Activated CD4-positive, alpha-beta memory T cell treated with anti-CD3 and anti-CD28 coated beads, Interleukin-2, amount 10 ng/mL, durations not matched to agents 7 days and 5 days (primary cell): ENCODE measurements at regions not wholly inside any gene's neighbourhood (a gene's known extent, or its start where the extent isn't known, plus 50 kb on each side); places are given as distances from the start of the nearest gene placed in this dataset.

ENCODE experiments used
- CTCF ChIA-PET: fragments of 350-600 bp; sonication (Branson Sonifier 250); formaldehyde crosslinking; loops from one replicate; lab custom pipeline; 2021; ENCODE audit warnings: antibody characterized with exemption, inconsistent platforms; lab: Charles Lee
- POLR2A ChIA-PET: fragments of 350-600 bp; sonication (Branson Sonifier 250); formaldehyde crosslinking; loops from one replicate; lab custom pipeline; 2021; ENCODE audit warnings: antibody characterized with exemption; lab: Charles Lee
- DNase-seq: peaks from one replicate; pipeline ENCODE4 v3.0.0-alpha.2; 2020
- H3K27ac Mint-ChIP-seq: one replicate; pipeline ENCODE4 v1.8.0; 2021; ENCODE audit warnings: mild to moderate bottlenecking, mixed read lengths
- H3K27me3 Mint-ChIP-seq: one replicate; pipeline ENCODE4 v1.8.0; 2021; ENCODE audit warnings: mixed read lengths
- H3K36me3 Mint-ChIP-seq: one replicate; pipeline ENCODE4 v1.8.0; 2021; ENCODE audit warnings: low read depth, mixed read lengths
- H3K4me1 Mint-ChIP-seq: one replicate; pipeline ENCODE4 v1.8.0; 2021; ENCODE audit warnings: mixed read lengths
- H3K4me3 Mint-ChIP-seq: one replicate; pipeline ENCODE4 v1.8.0; 2021; ENCODE audit warnings: mild to moderate bottlenecking, mixed read lengths
- H3K9me3 Mint-ChIP-seq: one replicate; pipeline ENCODE4 v1.8.0; 2021; ENCODE audit warnings: mixed read lengths

DNA sequence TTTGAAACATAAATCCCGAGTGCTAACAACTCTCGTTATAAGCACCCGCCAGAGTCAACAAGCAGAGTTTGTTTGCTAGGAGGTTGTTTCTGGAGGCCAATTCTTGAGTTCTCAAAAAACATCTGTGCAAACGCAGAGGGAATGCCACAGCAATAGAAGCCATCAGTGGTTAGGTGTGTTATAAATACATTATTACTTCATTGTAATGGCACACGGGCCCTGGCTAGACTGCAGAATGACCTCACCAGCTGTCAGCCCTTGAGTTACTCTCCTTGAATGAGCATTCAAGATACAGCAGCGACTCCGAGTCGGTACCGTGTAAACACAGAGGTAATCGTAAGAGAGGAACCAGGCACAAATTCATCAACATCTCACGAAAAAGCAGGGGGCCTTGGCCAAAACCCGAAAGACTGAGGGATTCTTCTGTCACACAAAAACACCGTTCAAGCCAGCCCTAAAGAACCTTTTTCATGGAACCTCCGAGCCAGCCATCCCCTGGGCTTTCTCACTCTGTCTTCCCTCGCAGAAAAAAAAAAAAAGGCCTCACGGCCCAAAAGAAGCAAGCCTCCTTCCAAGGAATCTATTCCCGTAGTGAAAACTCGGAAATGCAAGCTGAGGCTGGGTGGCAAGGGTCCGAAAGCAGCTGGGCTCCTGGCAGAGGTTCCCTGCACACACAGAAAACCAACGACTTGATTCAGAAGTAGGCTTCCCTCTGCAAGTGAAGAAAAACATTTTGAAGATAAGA is 133.7 kb upstream of the MEIS1 start:
- H3K4me1 Mint-ChIP-seq: no peaks in the 10 kb centered on the region
- no peak overlapping the region for H3K27ac Mint-ChIP-seq

DNA sequence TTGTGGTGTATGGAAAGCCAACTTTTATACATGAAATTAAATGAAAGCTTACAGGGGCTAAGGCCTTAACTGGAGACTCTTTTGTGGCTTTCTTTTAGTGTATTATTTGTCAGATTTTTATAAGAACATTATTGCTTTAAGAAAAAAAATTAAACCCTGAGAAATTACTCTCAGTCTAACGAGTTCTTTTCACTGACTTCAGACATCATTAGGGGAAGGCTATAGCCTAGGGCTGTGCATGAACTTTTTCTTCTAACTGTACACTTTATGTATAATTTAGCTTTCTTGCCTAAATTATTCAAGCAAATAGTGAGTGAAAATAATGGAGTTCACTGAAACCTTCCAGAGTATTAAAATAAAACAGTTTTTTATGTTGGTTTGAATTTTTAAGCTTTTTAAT is 151.1 kb upstream of the MEIS1 start:
- ChIA-PET POLR2A (no interaction called here), CTCF (no interaction called here)
- Mint-ChIP-seq H3K4me1 (no peaks in the 10 kb centered on the region), H3K4me3 (no peak overlapping the region), H3K9me3 (no peaks in the 10 kb centered on the region), H3K36me3 (no peaks in the 10 kb centered on the region), H3K27me3 (no peaks in the 10 kb centered on the region), H3K27ac (no peak overlapping the region)
- DNase-seq: no peak

More for the DNA sequence above, 133.7 kb upstream of the MEIS1 start:
- ChIA-PET CTCF (no interaction called here), POLR2A (no interaction called here)
- Mint-ChIP-seq H3K36me3 (no peaks in the 10 kb centered on the region), H3K27me3 (no peaks in the 10 kb centered on the region), H3K4me3 (no peak overlapping the region), H3K9me3 (peaks cover 7% of the 10 kb centered on the region)
- DNase-seq: no peak

DNA sequence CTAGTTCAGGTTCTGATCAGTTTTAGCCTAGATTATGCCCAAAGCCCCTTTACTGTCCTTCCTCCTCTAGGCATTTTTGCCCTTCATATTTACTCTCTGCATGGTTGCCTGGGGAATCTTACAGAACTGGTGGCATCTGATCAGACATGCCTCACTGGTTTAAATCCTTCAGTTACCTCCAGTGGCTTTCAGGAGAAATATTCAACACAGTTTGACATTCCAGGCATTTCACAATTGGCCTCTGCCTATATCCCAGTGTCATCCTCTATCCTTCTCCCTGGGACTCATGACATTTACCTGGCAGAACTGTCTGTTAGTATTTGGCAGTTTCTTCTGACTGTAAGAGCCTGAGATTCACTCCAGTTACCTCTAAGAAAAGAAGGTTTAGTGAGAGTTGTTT is 152.9 kb upstream of the MEIS1 start:
- Mint-ChIP-seq H3K4me1 (no peaks in the 10 kb centered on the region), H3K27ac (no peak overlapping the region), H3K36me3 (no peaks in the 10 kb centered on the region), H3K9me3 (no peaks in the 10 kb centered on the region), H3K27me3 (no peaks in the 10 kb centered on the region), H3K4me3 (no peak overlapping the region)
- no peak for DNase-seq
- ChIA-PET POLR2A (no interaction called here), CTCF (no interaction called here)

DNA sequence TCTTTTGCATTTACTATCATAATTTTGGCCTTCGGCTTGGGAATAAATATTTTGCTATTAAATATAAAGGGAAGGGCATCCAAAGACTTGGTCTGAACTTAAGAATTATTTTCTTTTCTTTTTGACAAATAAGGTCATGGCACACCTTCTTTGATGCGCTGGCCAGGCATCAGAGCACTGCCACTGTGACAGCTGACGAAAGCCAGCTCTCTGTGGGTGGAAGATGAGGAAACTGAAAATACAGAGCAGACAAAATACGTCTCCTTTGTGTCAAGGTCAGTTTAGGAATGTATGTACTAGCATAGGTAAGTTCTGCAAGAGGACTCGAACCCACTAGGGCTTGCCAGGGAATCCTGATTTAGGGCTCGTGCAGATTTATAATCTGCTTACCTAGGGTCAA is 155.9 kb upstream of the MEIS1 start:
- Mint-ChIP-seq H3K9me3 (no peaks in the 10 kb centered on the region), H3K4me3 (no peak overlapping the region), H3K27ac (no peak overlapping the region), H3K4me1 (no peaks in the 10 kb centered on the region), H3K27me3 (no peaks in the 10 kb centered on the region), H3K36me3 (no peaks in the 10 kb centered on the region)
- no peak for DNase-seq
- ChIA-PET POLR2A (no interaction called here), CTCF (no interaction called here)

DNA sequence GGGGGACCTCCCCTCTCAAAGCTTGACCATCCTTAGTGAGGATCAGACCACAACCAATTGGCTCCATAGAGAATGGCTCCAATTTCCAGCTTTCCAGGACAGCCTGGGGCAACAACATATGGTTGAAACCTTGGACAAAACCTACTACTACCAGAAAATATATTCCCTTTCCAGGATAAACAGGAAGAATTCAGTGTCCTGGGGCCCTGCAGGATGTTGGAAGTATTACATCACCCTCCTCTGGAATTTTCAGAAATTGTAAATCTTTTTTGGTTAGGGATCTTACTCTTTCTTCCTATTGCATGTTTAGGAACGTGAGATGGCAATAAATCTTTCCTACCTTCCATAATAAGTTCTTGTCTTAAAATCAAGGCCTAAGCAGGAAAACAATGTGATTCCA is 158.9 kb upstream of the MEIS1 start:
- H3K4me3 Mint-ChIP-seq: no peak overlapping the region
- no peaks in the 10 kb centered on the region for H3K9me3 Mint-ChIP-seq
- CTCF ChIA-PET: interaction anchor here (0.6 kb wide), 1 partner anchor 651 kb away, joined by 3 read pairs; no protein-coding TSS in a partner anchor
- no peak overlapping the region for H3K27ac Mint-ChIP-seq
- no peaks in the 10 kb centered on the region for H3K36me3 Mint-ChIP-seq
- POLR2A ChIA-PET: no interaction called here
- H3K4me1 Mint-ChIP-seq: no peaks in the 10 kb centered on the region
- DNase-seq: no peak
- H3K27me3 Mint-ChIP-seq: no peaks in the 10 kb centered on the region

DNA sequence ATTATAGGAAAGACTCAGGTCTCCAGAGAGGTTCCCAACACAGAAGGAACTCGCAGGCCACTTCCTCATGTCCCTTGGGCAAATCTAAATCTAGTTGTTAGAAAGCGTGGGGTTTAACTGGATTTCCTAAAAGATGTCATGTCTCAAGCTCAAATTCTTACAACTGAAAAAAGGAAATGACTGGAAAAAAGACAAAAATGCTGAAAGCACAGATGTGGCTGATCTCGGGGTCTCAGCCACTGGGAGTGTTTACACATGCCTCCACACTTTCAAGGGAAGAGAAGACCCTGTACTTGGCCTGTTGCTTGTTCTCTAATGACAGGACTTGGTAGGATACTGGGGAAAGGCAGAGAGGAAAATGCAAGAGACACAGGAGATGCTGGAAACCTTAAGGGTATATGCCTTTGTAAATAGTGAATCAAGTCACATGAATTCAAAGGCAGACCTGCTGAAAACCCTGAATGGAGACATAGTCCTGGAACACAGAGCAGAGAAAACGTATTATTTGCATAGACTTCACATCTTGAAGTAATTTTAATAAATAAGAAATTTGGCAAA is 160.9 kb upstream of the MEIS1 start:
- H3K27me3 Mint-ChIP-seq: no peaks in the 10 kb centered on the region
- H3K4me1 Mint-ChIP-seq: no peaks in the 10 kb centered on the region
- H3K9me3 Mint-ChIP-seq: no peaks in the 10 kb centered on the region
- CTCF ChIA-PET: no interaction called here
- no peak overlapping the region for H3K4me3 Mint-ChIP-seq
- POLR2A ChIA-PET: no interaction called here
- no peak overlapping the region for H3K27ac Mint-ChIP-seq
- no peaks in the 10 kb centered on the region for H3K36me3 Mint-ChIP-seq
- DNase-seq: no peak

DNA sequence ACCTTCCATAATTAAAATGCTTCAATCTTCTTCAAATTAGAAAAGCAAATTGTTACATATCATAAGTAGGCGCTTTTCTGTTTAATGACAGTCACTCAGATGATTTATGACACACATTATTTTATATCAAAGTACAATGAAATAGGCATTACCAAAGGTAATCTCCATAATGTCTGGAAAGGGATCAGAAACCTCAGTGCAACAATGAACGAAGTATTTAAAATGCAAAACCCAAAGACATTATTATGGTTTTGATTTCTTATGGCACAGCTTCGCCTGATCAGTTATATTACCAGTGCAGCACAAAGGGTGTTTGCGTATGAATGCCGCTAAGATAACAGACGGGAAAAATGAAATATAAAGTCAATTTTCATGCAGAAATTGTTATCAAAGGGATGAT is 162.2 kb upstream of the MEIS1 start:
- H3K27ac Mint-ChIP-seq: no peak overlapping the region
- H3K4me1 Mint-ChIP-seq: no peaks in the 10 kb centered on the region
- no peak overlapping the region for H3K4me3 Mint-ChIP-seq
- ChIA-PET CTCF (no interaction called here), POLR2A (no interaction called here)
- no peak for DNase-seq
- H3K27me3 Mint-ChIP-seq: no peaks in the 10 kb centered on the region
- H3K36me3 Mint-ChIP-seq: no peaks in the 10 kb centered on the region
- no peaks in the 10 kb centered on the region for H3K9me3 Mint-ChIP-seq

DNA sequence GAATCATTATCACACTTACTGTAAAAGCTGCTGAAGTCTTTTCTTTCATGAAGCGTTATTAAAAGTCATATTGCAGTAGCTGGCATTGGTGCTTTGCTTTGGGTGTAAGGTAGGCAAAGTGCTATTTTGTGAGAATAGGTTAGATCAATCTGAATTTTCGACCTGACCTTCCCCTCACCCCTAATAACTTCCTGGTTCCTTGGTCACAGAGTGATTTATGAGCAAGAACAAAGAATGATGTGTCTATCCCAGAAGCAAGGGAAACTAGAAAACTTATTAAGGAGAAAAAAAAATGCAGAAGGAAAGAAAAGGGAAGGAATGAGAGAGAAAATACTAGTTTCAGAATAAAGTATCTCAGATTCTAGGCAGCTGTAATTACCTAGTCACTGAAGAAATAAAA is 163.1 kb upstream of the MEIS1 start:
- Mint-ChIP-seq H3K4me1 (no peaks in the 10 kb centered on the region), H3K27ac (no peak overlapping the region), H3K4me3 (no peak overlapping the region), H3K9me3 (no peaks in the 10 kb centered on the region), H3K27me3 (no peaks in the 10 kb centered on the region), H3K36me3 (no peaks in the 10 kb centered on the region)
- DNase-seq: no peak
- ChIA-PET CTCF (no interaction called here), POLR2A (no interaction called here)

DNA sequence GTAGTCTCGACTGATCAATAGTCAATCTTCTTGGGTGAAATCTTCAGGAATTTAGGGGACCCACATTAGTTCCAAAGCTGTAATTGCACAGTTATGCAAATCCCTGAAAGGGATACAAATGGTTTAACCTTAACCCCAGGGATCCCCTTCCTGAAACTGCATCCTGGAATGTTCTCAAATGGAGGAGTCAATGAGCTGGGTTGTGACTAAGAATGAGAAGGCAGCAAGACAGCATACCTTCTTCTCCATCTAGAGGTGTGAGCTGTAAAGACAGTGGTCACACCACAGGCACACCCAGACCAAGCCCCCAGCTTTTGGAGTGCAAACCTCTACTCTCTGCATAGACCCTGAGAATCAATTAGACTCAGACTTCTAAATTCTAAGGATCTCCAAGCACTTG is 164.7 kb upstream of the MEIS1 start:
- Mint-ChIP-seq H3K9me3 (no peaks in the 10 kb centered on the region), H3K4me1 (no peaks in the 10 kb centered on the region), H3K27ac (no peak overlapping the region), H3K36me3 (no peaks in the 10 kb centered on the region), H3K4me3 (no peak overlapping the region), H3K27me3 (no peaks in the 10 kb centered on the region)
- ChIA-PET POLR2A (no interaction called here), CTCF (no interaction called here)
- no peak for DNase-seq

DNA sequence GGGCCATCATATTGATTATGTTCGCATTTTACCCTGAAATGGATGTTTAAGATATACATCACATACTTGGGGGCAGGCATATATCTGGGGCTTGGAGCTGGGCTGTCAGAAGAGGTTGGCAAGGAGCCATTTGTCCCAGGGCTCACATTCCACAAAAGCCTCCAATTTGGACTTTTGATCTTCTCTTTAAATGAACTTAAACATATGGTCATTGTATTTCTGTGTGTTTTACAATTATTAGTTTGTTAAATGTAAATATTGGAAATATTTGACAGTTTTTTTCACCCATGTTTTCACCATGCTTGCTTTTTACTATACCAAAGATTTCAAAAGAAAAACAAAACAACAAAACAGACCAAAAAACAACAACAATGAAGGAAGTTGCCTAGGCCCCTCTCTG is 165.8 kb upstream of the MEIS1 start:
- CTCF ChIA-PET: no interaction called here
- no peaks in the 10 kb centered on the region for H3K9me3 Mint-ChIP-seq
- H3K27me3 Mint-ChIP-seq: no peaks in the 10 kb centered on the region
- no peak for DNase-seq
- H3K4me1 Mint-ChIP-seq: no peaks in the 10 kb centered on the region
- no peaks in the 10 kb centered on the region for H3K36me3 Mint-ChIP-seq
- no peak overlapping the region for H3K27ac Mint-ChIP-seq
- POLR2A ChIA-PET: no interaction called here
- H3K4me3 Mint-ChIP-seq: no peak overlapping the region

DNA sequence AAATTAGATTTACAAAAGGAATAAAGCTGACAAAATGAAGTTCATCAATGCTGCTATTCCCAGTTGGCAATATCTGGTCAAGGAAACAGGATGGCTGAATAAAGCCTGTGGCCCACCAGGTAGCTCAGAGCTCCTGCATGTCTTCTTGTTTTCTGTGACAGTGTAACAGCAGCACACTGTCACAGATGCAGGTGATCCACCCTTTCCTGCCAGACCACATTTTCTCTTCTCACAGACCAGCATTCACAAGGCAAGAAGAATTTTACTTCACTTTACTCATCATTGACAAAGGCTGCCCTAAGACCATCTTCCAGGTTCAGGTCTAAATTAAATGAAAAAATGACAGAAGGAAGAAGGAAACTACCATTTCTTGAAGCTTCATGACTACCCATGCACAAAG is 166.2 kb upstream of the MEIS1 start:
- H3K9me3 Mint-ChIP-seq: no peaks in the 10 kb centered on the region
- H3K27ac Mint-ChIP-seq: no peak overlapping the region
- no peaks in the 10 kb centered on the region for H3K27me3 Mint-ChIP-seq
- no peaks in the 10 kb centered on the region for H3K36me3 Mint-ChIP-seq
- no peaks in the 10 kb centered on the region for H3K4me1 Mint-ChIP-seq
- ChIA-PET CTCF (no interaction called here), POLR2A (no interaction called here)
- DNase-seq: no peak
- no peak overlapping the region for H3K4me3 Mint-ChIP-seq

DNA sequence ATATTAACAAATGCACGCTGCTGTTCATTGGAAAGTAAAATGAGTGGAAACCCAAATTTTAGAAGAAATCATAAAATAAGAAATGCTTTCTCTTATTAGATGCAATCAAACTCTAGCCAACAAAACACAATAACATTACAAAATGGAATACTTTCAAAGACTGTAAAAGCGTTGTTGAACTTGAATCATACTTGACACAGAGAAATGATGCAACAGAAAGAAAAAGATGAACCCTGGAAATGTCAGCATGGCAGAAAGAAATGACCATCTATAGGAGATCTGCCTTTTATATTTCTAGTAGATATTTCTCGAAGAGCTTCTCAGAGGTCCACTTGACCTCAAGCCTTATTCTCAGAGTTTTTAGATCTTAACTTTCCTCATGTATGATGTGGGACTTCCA is 170.6 kb upstream of the MEIS1 start:
- Mint-ChIP-seq H3K27me3 (no peaks in the 10 kb centered on the region), H3K4me1 (no peaks in the 10 kb centered on the region), H3K27ac (no peak overlapping the region), H3K9me3 (no peaks in the 10 kb centered on the region), H3K36me3 (no peaks in the 10 kb centered on the region), H3K4me3 (no peak overlapping the region)
- ChIA-PET POLR2A (no interaction called here), CTCF (no interaction called here)
- no peak for DNase-seq

DNA sequence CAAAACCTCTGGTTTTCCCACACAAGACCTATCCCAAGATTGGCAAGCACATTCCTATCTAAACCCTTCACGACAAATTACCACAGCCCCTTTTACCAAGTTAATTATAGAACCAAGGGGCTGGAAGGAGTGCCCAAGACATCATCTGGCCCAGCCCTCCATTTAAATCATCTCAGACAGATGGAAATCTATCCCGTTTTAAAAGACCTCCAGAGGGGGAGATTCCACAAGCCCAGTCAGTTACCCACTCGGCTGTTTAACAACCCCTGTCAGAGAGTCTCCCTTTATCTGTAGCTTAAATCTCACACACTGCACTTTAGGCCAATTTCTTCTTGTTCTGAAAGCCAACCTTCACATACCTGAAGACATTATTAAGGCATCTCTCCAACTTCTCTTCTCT is 179.1 kb upstream of the MEIS1 start:
- no peak for DNase-seq
- no peaks in the 10 kb centered on the region for H3K36me3 Mint-ChIP-seq
- no peak overlapping the region for H3K27ac Mint-ChIP-seq
- ChIA-PET POLR2A (no interaction called here), CTCF (no interaction called here)
- no peak overlapping the region for H3K4me3 Mint-ChIP-seq
- H3K27me3 Mint-ChIP-seq: no peaks in the 10 kb centered on the region
- H3K9me3 Mint-ChIP-seq: no peaks in the 10 kb centered on the region
- no peaks in the 10 kb centered on the region for H3K4me1 Mint-ChIP-seq

DNA sequence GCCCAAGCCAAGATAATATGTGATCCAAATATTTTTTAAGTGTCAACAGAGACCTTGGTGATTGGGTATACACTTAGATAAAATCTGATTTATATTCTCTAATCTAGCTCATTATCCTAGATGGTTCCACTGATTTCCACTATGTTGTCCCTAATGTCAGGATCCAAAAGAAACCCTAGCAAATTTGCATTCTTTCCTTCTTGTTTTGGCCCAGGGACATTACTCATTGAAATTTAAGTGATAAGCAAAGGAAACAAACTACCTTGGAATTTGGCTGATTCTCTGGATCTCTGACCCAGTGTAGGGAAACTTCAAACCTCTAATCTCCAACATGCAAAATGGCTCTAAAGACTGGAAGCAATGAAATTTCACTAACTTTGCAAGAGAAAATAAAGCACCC is 179.8 kb upstream of the MEIS1 start:
- H3K27me3 Mint-ChIP-seq: no peaks in the 10 kb centered on the region
- H3K36me3 Mint-ChIP-seq: no peaks in the 10 kb centered on the region
- H3K27ac Mint-ChIP-seq: no peak overlapping the region
- POLR2A ChIA-PET: no interaction called here
- CTCF ChIA-PET: no interaction called here
- DNase-seq: no peak
- H3K9me3 Mint-ChIP-seq: no peaks in the 10 kb centered on the region
- H3K4me3 Mint-ChIP-seq: no peak overlapping the region
- no peaks in the 10 kb centered on the region for H3K4me1 Mint-ChIP-seq
